Right hindlimb (tissue), 1 donor: ENCODE measurements at regions not wholly inside any gene's neighbourhood (a gene's known extent, or its start where the extent isn't known, plus 50 kb on each side); places are given as distances from the start of the nearest gene placed in this dataset.

ENCODE experiments used
- DNase-seq: peaks from one replicate; pipeline ENCODE4 v3.0.0-alpha.2; 2018

GRCh38 chr6:14681699-14682487 is 564.0 kb upstream of the JARID2 start:
- DNase-seq, result no peak

- no peak for DNase-seq
These were observed 563.1 kb upstream of the JARID2 start for GRCh38 chr6:14682812-14683211.

- DNase-seq, result no peak
These were observed 556.2 kb upstream of the JARID2 start for GRCh38 chr6:14689639-14690038.

- no peak for DNase-seq
These were observed 555.5 kb upstream of the JARID2 start for GRCh38 chr6:14690120-14691056.

GRCh38 chr6:14692208-14692607 is 553.7 kb upstream of the JARID2 start:
- DNase-seq, result no peak

- DNase-seq, result no peak
These were observed 552.3 kb upstream of the JARID2 start for GRCh38 chr6:14693301-14694192.

GRCh38 chr6:14694308-14694707 is 551.6 kb upstream of the JARID2 start:
- DNase-seq, result no peak

- no peak for DNase-seq
These were observed 550.3 kb upstream of the JARID2 start for GRCh38 chr6:14695579-14695978.

- no peak for DNase-seq
These were observed 549.5 kb upstream of the JARID2 start for GRCh38 chr6:14696367-14696766.

GRCh38 chr6:14697427-14697826 is 548.4 kb upstream of the JARID2 start:
- no peak for DNase-seq

GRCh38 chr6:14699803-14700601 is 545.9 kb upstream of the JARID2 start:
- no peak for DNase-seq

GRCh38 chr6:14701946-14702345 is 543.9 kb upstream of the JARID2 start:
- DNase-seq, result no peak

- DNase-seq, result no peak
These were observed 543.2 kb upstream of the JARID2 start for GRCh38 chr6:14702678-14703077.

- no peak for DNase-seq
These were observed 542.3 kb upstream of the JARID2 start for GRCh38 chr6:14703586-14703985.

GRCh38 chr6:14704383-14705271 is 541.2 kb upstream of the JARID2 start:
- DNase-seq, result no peak

GRCh38 chr6:14705841-14706377 is 540.0 kb upstream of the JARID2 start:
- no peak for DNase-seq

GRCh38 chr6:14706378-14706929 is 539.4 kb upstream of the JARID2 start:
- peak; percentile 69 for DNase-seq

GRCh38 chr6:14707276-14707675 is 538.6 kb upstream of the JARID2 start:
- DNase-seq, result no peak

- DNase-seq, result no peak
These were observed 537.9 kb upstream of the JARID2 start for GRCh38 chr6:14707971-14708465.

GRCh38 chr6:14709066-14709670 is 536.7 kb upstream of the JARID2 start:
- DNase-seq, result no peak
